ENCODE measurements at regions not wholly inside any gene's neighbourhood (a gene's known extent, or its start where the extent isn't known, plus 50 kb on each side); places are given as distances from the start of the nearest gene placed in this dataset.
"Not testable (repeated sequence)": the region's sequence is repeated elsewhere in the genome, so short reads cannot be mapped to it uniquely, and the experiment has no call there.

DNA sequence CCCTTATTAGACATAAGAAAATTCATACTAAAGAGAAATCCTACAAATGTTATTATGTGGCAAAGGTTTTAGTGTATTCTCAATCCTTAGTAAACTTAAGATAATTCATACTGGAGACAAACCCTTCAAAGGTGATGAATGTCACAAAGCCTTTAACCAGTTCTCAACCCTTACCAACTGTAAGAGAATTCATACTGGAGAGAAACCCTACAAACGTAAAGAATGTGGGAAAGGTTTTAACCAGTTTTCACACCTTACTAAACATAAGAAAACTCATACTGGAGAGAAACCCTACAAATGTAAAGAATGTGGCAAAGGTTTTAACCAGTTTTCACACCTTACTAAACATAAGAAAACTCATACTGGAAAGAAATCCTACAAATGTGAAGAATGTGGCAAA is 93.2 kb downstream of the ZNF680 start:
- no peak for DNase-seq (ENCODE audit: low read depth in 4 of 4, low spot score in 3 of 4)

DNA sequence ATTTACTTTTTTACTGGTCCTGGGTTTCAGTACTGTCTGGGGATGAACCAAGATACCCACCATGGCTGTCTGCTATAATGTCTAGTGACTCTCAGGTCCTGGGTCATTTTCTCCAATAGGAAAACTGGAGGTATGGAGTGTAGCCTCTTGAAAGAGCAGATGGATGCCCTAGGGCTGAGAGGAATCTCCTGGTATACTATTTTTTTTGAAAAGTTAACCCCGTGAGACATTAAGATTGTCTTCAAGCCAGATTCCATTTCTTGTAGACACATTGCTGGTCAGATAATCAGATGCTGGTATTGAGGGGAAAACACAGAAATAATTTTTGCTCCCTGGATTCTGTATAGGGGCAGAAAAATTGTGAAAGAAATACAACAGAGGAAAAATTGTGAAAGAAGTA is 97.3 kb downstream of the ZNF680 start:
- DNase-seq (ENCODE audit: low read depth in 4 of 4, low spot score in 3 of 4), result no peak

DNA sequence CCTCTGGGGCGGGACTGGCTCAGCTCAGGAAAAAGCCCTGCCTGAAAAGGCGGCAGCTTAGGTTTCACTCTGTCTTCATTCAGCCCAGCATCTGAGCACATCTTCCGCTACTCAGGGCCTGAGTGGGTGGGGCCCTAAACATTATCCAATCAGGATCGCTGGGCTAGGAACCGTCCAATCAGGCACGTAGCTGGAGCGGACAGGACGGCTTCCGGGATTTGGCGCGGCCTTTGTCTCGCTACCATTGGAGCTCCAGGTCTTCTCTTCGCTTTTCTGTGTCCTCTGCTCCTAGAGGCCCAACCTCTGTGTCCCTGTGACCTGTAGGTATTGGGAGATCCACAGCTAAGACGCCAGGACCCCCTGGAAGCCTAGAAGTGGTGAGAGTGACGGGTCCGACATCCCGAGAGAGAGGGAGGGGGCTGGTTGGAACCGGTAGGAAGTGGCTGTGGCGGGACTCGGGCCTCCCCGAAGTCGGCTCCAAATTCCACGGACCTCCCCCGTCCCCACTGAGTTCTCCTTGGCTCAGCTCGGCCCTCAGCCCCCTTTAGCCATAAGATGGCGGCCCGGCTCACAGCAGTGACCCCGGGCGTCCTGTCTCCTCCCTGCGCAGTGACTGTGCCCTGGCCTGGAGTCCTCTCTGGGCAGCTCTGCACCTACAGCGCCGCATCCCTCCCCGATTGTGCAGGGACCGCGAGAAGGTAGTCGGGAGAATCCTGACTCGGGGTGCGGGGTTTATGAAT is 99.1 kb downstream of the ZNF680 start:
- peak in 3 of 4 donors; percentile 5 to 73 (median 59) for DNase-seq (ENCODE audit: low read depth in 4 of 4, low spot score in 3 of 4)

DNA sequence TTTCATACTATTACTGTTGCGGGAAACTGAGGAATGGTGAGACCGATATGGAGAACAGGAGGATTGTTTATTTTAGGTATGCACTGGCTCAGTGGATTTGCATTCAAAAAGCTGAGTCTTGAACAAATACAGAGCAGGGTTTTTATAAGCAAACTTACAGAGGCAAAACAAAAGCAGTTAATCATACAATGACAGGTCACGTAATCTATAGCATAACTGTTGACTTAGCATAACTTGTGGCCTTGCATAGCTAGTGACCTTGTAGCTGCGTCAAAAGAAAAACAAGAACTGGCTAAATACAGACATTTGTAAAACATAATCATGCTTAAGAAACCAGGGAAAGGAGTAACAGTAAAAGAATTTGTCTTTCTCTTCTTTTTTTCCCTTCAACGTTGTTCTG is 103.0 kb downstream of the ZNF680 start:
- not testable (repeated sequence) for DNase-seq (ENCODE audit: low read depth in 4 of 4, low spot score in 3 of 4)

DNA sequence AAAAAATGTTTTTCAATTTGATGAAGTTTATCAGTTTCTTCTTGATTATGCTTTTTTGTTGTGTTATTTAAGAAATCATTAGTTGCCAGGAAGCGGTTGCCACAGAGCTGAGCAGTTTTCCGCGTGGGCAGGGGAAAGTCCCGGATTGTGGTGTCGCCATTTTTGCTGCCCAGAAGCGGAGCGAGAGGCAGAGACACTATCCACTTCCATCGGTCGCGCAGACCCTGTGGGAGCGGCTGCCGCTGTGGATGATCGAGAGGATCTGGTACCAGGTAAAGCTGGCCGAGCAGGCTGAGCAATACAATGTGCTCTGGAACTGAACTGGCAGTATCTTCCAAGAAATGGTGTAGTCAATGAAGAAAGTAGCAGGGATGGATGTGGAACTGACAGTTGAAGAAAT is 119.8 kb downstream of the ZNF736 start:
- DNase-seq (ENCODE audit: low read depth in 4 of 4, low spot score in 3 of 4), result no peak

DNA sequence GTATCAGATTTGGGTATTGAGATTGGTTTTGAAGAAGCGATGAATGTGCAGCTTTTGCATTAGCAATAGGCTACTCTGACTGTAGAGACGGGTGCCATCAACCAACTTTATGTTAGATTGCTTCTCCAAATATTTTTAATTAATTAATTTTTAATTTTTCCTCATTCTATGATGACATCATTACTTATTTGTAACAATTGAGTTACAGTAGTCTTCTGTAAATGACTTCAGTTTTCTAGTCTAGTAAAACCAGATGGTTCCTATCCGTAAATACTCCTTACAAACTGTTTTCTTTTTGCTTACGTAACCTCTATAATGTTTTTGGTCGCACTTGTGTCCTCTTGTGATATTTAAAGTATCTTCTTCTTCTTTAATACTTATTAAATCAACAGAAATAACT is 118.1 kb downstream of the ZNF736 start:
- no peak for DNase-seq (ENCODE audit: low read depth in 4 of 4, low spot score in 3 of 4)

DNA sequence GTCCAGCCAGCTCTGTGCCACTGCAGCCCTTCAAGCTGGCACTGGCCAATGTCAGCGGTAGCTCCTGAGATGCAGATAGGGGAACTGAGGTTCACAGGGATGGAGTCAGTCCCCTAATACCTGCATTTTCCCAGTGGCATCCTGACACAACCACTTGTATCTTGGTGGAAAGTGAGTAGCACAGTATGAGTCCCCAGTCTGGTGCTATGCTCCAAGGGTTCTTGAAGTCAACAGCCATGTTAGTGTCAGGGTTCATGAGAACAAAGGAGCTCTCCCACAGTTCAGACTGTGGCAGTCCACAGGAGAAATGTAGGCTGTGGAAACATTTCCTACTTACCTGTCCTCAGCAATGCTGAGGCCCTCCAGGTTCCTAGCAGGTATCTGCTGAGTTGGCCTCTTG is 115.5 kb downstream of the ZNF736 start:
- no peak for DNase-seq (ENCODE audit: low read depth in 4 of 4, low spot score in 3 of 4)

DNA sequence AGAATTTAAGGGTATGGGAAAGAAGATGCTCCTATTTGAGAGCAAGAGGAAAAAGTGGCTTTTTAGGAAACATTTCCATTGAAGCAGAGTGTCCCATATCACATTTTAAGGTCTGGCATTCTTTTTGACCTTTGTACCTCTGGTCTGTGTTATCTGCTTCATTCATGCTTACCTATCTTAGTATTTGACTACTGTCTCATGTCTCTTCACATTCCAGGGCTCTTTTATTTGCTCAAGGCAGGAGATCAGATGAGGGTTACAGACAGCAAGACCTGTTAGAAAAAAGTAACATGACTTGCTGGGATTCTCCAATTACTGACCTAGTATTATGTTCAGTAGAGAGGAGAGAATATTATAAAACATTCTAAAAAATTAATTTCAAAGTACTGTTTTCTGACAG is 111.7 kb downstream of the ZNF736 start:
- not testable (repeated sequence) for DNase-seq (ENCODE audit: low read depth in 4 of 4, low spot score in 3 of 4)

DNA sequence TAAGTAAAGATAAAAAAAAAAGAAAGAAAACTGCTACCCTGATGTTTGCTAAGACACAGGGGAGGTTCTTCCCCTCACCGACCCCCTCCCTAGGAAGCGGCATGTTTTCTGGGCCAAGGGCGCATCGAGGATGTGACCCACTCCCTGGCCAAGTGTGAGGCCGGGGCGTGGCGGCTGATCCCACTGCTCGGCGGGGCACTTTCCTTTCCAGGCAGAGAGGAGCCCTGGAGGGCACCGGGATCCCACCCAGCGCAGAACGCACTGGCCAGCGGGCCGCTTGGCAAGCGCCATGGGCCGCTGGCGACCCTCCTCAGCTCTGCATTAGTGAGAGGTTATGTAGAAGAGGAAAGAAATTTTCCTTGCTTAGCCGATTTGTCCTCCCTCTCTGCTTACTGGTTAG is 93.4 kb downstream of the ZNF736 start:
- no peak for DNase-seq (ENCODE audit: low read depth in 4 of 4, low spot score in 3 of 4)

All from left renal pelvis (tissue), 4 donors.